Eye (tissue), 1 donor: ENCODE measurements at regions not wholly inside any gene's neighbourhood (a gene's known extent, or its start where the extent isn't known, plus 50 kb on each side); places are given as distances from the start of the nearest gene placed in this dataset.
"Not testable (repeated sequence)": the region's sequence is repeated elsewhere in the genome, so short reads cannot be mapped to it uniquely, and the experiment has no call there.

Experiments
- DNase-seq: peaks from one replicate; pipeline ENCODE4 v3.0.0-alpha.2; 2015

DNA sequence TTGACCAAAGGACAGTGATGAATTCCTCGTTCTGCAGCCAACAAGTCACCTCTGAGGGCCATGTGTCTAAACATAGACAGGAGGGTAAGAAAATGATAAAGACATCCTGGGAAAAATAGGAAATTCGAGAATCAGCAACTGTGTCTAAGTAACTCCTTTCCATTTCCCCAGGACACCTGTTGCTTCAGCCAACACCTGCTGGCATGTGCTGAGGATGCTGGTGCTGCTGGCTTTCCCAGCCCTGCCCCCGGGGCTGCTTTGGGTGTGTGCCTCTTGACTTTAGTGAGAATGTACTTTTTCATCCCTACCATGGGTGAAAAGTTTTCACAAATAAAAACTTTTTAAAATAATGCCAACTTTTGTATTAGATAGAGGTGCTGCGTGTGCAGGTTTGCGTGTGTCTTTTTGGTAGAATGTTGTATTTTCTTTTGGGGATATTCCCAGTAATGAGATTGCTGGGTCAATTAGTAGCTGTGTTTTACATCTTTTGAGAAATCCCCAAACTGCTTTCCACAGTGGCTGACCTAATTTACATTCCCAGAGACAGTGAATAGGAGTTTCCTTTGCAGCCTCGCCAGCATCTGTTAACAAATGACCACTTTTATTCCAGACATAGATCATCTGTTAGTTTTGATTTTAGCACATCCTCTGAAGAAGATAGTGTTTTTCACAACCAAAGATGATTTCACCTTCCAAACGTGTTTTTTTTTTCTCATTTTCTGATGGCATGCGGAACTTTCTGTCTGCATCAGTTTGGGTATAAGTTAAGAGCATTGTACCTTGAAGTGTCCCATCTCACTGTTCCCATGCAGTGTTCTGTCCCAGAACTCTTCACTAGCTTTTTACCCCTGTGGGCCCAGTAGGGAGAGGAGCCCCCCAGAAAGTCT lies 104.2 kb upstream of the ACBD5 start:
- DNase-seq: no peak

DNA sequence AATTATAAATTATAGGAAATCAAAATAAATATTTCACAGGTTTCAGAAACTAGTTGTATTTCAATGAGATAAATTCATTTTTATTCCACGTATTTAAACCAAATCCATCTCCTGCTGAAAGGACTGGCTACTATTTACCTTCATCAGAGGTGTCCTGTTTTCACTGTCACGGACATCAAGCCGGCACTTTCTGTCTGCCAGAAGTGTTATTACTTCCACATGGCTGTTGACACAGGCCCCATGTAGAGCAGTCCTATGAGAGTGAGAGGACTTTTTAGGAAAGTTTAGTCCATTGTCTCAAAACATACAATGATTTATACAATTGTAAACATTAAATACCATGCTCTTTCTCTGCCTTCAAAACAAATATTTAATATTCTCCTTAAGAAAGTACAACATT lies 100.4 kb upstream of the ACBD5 start:
- no peak for DNase-seq

DNA sequence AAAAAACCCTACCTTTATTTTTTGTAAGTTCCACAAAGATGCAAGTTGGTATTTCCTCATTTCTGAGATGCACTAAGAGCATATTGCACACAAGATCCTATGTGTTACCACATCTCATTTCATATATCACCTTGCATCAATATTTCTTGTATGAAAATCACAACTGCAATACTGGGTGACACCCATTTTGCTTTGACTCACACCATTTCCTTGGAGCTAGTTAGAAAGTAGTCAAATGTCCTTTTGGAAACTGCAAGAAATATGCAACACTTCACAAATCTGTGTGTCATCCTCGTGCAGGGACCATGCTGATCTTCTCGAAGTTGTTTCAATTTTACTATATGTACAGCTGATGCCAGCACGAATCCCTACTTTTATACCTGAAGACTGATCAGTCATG lies 94.6 kb upstream of the ACBD5 start:
- DNase-seq: not testable (repeated sequence)

DNA sequence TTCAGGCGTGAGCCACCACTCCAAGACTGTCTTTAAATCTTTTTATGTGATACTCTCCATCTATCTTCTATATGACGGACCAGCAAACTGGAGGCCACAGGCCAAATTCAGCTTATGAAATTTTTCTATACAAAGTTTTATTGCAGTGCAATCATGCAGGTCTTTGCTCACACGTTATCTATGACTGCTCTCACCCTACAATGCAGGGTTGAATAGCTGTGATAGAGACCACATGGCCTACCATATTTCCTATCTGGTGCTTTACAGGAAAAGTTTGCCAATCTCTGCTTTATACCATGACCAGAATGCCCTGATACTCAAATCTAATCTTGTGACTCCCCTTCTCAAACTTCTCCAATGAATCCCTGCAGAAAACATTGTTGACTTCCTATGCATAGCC lies 89.5 kb upstream of the ACBD5 start:
- DNase-seq: no peak

DNA sequence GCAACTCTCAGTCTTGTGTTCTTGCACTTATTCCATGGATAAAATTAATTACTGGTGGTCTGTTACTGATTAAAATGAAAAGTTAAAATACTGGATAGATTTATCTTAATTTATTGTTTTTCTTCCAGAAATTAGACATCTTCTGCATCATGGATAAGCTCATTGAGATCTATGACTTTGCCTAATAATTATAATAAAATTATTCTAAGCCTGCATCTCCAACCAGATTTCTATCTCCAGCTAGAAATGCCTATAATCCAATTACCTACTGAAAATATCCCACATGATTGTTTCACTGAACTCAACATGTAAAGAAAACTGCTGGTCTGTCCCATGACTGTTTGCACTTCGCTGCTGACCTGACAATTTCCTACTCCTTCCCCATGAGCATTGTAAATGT lies 88.3 kb upstream of the ACBD5 start:
- DNase-seq: no peak

DNA sequence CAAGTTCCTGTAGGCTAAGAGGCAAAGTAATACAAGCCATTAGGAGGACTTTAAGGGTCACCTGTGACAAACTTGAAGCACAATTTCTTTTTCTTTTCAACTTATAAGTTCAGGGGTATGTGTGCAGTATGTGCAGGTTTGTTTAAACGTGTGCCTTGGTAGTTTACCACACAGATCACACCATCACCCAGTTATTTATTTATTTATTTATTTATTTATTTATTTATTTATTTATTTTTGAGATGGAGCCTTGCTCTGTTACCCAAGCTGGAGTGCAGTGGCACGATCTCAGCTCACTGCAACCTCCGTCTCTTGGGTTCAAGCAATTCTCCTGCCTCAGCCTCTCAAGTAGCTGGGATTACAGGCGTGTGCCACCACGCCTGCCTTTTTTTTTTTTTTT lies 86.2 kb upstream of the ACBD5 start:
- DNase-seq: not testable (repeated sequence)

DNA sequence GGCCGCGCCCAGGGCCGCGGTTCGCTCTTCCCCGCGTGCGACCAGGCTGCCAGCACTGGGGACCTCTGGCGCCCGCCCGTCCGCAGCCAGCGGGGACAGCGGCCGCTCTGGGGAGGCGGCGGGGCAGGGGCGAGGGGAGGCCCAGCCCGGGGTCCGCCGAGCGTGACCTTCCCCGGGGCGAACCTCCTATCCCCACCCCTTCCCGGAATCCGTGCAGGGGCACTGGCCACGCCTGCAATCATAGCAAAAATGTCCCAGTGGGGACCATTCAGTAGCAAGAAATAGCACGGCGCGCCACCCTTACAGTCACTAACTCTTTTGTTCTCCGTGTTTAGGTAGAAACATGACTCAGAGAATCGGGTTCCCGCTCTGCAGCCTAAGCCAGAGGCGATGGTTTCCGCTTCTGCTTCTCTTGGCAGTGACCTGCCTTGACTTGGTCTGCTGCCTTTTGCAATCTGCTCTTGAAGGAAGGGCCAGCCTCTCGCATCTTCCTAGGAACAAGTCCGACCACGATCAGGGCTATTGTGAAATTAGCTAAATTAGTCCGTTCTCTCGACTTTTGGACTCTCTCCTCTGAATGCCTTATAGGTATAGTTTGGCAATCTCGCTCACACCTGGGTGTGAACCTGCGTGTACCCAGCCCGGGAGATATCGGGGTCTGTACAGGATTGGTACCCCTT lies 79.3 kb upstream of the ACBD5 start:
- DNase-seq: peak; percentile 74

DNA sequence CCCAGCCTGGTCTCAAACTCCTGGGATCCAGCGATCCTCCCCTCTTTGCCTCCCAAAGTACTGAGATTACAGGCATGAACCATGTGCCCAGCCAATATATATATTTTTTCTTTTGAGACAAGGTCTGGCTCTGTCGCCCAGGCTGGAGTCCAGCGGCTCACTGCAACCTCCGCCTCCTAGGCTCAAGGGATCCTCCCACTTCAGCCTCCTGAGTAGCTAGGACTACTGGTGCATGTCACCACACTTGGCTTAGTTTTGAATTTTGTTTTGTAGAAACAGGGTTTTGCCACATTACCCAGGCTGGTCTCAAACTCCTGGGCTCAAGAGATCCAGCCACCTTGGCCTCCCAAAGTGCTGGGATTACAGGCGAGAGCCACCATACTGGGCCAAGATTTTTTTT lies 78.5 kb upstream of the ACBD5 start:
- not testable (repeated sequence) for DNase-seq

DNA sequence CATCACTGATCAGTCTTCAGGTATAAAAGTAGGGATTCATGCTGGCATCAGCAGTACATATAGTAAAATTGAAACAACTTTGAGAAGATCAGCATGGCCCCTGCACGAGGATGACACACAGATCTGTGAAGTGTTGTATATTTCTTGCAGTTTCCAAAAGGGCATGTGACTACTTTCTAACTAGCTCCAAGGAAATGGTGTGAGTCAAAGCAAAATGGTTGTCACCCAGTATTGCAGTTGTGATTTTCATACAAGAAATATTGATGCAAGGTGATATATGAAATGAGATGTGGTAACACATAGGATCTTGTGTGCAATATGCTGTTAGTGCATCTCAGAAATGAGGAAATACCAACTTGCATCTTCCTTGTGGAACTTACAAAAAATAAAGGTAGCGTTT lies 74.5 kb upstream of the ACBD5 start:
- DNase-seq: not testable (repeated sequence)

DNA sequence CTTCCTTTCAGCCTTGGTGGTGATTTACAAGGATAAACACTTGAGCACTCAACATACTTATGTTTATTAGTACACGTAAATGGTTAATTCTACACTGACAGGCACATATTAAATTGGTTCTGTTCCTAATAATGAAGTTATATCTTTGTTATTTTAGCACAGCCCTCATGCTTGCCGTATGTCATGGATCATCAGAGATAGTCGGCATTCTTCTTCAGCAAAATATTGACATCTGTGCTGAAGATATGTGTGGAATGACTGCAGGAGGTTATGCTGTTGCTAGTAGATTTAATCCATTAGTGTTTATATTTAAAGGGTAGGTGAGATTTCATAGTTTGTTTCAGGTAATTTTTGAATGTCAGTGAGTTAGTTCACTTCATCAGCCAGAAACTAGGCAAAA lies 73.0 kb upstream of the ACBD5 start:
- DNase-seq: not testable (repeated sequence)

DNA sequence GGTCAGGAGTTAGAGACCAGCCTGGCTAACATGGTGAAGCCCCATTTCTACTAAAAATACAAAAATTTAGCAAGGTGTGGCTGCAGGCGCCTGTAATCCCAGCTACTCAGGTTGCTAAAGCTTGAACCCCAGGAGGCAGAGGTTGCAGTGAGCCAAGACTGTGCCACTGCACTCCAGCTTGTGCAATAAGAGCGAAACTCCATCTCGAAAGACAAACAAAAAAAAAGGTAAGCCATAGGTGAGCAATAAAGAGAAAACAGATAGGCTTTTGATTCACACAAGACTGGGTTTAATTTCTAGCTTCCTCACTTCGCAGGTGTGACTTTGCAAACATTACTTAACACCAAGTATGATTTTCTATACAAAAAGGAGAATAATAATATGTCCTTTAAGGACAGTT lies 72.3 kb upstream of the ACBD5 start:
- DNase-seq: no peak

DNA sequence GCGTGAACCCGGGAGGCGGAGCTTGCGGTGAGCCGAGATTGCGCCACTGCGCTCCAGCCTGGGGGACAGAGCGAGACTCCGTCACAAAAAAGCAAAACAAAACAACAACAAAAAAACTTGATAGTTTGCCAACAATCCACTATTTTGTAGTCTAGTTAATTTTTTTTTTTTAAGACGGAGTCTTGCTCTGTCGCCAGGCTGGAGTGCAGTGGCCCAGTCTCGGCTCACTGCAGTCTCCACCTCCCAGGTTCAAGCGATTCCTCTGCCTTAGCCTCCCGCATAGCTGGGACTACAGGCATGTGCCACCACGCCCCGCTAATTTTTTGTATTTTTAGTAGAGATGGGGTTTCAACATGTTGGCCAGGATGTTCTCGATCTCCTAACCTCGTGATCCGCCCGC lies 71.2 kb upstream of the ACBD5 start:
- not testable (repeated sequence) for DNase-seq

DNA sequence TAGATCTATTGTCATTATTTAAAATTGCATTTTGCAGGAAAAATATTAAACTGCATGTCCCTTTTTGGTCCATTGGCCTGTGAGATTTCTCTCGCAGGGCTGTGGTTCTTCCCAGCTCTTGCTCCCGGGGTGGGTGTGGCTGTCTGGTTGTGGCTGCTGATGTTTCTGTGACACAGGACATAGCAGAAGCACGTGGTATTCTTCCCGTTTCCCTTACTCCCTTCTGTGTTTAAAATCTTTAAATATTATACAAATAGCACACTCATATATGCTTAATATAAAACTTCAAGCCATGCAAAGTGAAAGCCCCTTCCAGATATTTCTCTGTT lies 57.9 kb upstream of the ACBD5 start:
- DNase-seq: not testable (repeated sequence)

DNA sequence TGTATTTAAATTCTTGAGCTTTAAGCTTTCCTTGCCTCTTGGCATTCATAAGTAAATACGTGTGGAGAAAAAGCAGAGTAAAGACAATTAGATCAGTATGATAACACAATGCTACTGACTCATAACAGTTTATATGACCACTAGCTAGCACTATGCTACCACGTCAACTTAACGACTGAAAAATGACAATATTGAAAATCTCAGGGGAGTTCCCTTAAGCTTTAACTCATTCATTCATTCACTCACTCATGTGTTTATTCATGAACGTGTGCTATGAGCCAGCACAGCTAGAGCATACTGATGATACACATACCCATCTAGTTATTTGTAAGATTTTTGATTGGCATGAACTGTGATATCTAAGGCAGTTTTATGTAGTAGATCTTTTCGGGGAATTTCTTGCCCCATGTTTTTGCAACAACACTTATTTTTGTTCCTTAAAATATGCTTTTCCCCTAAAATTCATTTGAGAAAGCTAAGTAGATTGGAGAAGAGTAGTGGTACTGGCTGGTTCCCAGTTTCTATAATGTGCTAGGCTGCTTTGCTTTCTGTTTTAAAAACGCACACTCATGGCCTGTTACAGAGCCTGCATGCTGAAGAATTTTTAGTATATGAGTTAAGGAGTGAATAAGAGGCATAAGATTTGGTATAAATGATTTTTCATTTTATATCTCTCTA lies 57.4 kb upstream of the ACBD5 start:
- DNase-seq: no peak

DNA sequence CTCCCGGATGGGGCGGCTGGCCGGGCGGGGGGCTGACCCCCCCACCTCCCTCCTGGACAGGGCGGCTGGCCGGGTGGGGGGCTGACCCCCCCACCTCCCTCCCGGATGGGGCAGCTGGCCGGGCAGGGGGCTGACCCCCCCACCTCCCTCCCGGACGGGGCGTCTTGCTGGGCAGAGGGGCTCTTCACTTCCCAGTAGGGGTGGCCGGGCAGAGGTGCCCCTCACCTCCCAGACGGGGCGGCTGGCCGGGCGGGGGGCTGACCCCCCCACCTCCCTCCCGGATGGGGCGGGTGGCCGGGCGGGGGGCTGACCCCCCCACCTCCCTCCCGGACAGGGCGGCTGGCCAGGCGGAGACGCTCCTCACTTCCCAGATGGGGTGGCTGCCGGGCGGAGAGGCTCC lies 55.7 kb upstream of the ACBD5 start:
- not testable (repeated sequence) for DNase-seq

DNA sequence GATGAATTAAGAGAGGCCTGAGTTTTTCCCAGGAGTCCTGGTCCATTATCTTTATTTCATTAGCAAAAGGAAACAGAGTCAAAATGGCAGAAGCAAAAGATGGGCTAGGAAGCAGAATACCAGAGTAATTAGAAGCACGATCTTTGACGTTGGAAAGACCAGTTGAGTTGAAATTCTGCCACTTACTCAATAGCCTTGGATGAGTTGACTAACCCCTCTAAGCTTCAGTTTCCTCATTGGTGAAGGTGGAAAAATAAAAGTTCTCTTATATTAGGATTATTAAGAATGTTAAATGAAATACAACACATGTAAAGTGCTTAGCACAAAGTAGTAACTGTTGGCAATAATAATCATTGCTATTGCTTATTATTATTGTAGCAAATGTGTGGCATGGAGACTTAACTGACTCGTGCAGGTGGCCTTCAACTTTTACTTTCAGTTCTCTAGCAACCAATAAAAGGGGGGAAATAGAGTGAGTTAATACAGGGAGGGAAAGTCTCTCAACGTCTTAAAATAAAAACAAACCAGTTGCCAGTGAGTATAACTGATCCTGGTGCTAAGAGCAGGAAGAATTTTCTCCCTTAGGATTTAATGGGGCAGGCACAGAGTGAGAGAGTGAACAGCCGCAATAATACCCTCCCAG lies 50.8 kb upstream of the ACBD5 start:
- not testable (repeated sequence) for DNase-seq
